ENCODE measurements at regions not wholly inside any gene's neighbourhood (a gene's known extent, or its start where the extent isn't known, plus 50 kb on each side); places are given as distances from the start of the nearest gene placed in this dataset.

GRCh38 chr13:102487330-102487729, 85.5 kb upstream of the FGF14 start:
- intact Hi-C loops (cut with DNase I; ENCODE audit: low total_unique reads) (no loop called here), in situ Hi-C loops (cut with MboI; ENCODE audit: low pct_ligation_motif_present in 1 of 4, low pct_unique_long_range_greater_than_20kb in 1 of 4, low sequenced_read_pairs in 3 of 4) (loop anchor here in 1 of 4 donors (10.0 kb wide), 1 partner anchor 57 kb away; no protein-coding TSS in a partner anchor)
- H3K4me1 ChIP-seq = no peaks in the 10 kb centered on the region
- no peak for DNase-seq
- no peaks in the 10 kb centered on the region for H3K36me3 ChIP-seq
- TF ChIP-seq CTCF (IDR thresholded peaks at IDR 0.05) = no peak
- no peak for TF ChIP-seq POLR2A (IDR thresholded peaks at IDR 0.05)
- TF ChIP-seq EP300 (IDR thresholded peaks at IDR 0.05; ENCODE audit: low read depth) = no peak
- TF ChIP-seq POLR2AphosphoS5 (IDR thresholded peaks at IDR 0.05) = no peak
- no peak overlapping the region for H3K27ac ChIP-seq
- no peaks in the 10 kb centered on the region for H3K27me3 ChIP-seq
- H3K9me3 ChIP-seq = no peaks in the 10 kb centered on the region
- WGBS, 2 donors (ENCODE audit: low coverage in 1 of 2) = 9 to 17% methylated on average over 2 of the region's 2 CpGs
- no peak overlapping the region for H3K4me3 ChIP-seq

GRCh38 chr13:102484329-102484728, 82.5 kb upstream of the FGF14 start:
- DNase-seq = no peak

GRCh38 chr13:102472650-102473049, 70.8 kb upstream of the FGF14 start:
- TF ChIP-seq CTCF (IDR thresholded peaks at IDR 0.05) = no peak
- TF ChIP-seq EP300 (IDR thresholded peaks at IDR 0.05; ENCODE audit: low read depth) = no peak
- no peak for TF ChIP-seq POLR2A (IDR thresholded peaks at IDR 0.05)
- no peak for TF ChIP-seq POLR2AphosphoS5 (IDR thresholded peaks at IDR 0.05)
- no peaks in the 10 kb centered on the region for H3K9me3 ChIP-seq
- in situ Hi-C loops (cut with MboI; ENCODE audit: low pct_ligation_motif_present in 1 of 4, low pct_unique_long_range_greater_than_20kb in 1 of 4, low sequenced_read_pairs in 3 of 4) (loop anchor here in 3 of 4 donors (25.0 kb wide), 1 partner anchor 535 kb away; no protein-coding TSS in a partner anchor), intact Hi-C loops (cut with DNase I; ENCODE audit: low total_unique reads) (no loop called here)
- H3K4me3 ChIP-seq = no peak overlapping the region
- H3K27me3 ChIP-seq = no peaks in the 10 kb centered on the region
- no peaks in the 10 kb centered on the region for H3K36me3 ChIP-seq
- no peaks in the 10 kb centered on the region for H3K4me1 ChIP-seq
- no peak overlapping the region for H3K27ac ChIP-seq
- DNase-seq = no peak

More at GRCh38 chr13:102484329-102484728, 82.5 kb upstream of the FGF14 start:
- TF ChIP-seq EP300 (IDR thresholded peaks at IDR 0.05; ENCODE audit: low read depth) (no peak), CTCF (IDR thresholded peaks at IDR 0.05) (no peak), POLR2A (IDR thresholded peaks at IDR 0.05) (no peak), POLR2AphosphoS5 (IDR thresholded peaks at IDR 0.05) (no peak)
- no peak overlapping the region for H3K27ac ChIP-seq
- H3K4me1 ChIP-seq = no peaks in the 10 kb centered on the region
- H3K27me3 ChIP-seq = no peaks in the 10 kb centered on the region
- no peaks in the 10 kb centered on the region for H3K9me3 ChIP-seq
- no peak overlapping the region for H3K4me3 ChIP-seq
- H3K36me3 ChIP-seq = no peaks in the 10 kb centered on the region
- in situ Hi-C loops (cut with MboI; ENCODE audit: low pct_ligation_motif_present in 1 of 4, low pct_unique_long_range_greater_than_20kb in 1 of 4, low sequenced_read_pairs in 3 of 4) = loop anchor here in 1 of 4 donors (10.0 kb wide), 1 partner anchor 60 kb away; no protein-coding TSS in a partner anchor
- intact Hi-C loops (cut with DNase I; ENCODE audit: low total_unique reads) = no loop called here
- WGBS, 2 donors (ENCODE audit: low coverage in 1 of 2) = 24 to 38% methylated on average over 1 to 2 of the region's 2 CpGs

GRCh38 chr13:102470283-102470917, 68.6 kb upstream of the FGF14 start:
- in situ Hi-C loops (cut with MboI; ENCODE audit: low pct_ligation_motif_present in 1 of 4, low pct_unique_long_range_greater_than_20kb in 1 of 4, low sequenced_read_pairs in 3 of 4) = loop anchor here in 3 of 4 donors (25.0 kb wide), 1 partner anchor 533 kb away; no protein-coding TSS in a partner anchor
- Histone ChIP-seq H3K27ac (no peak overlapping the region), H3K36me3 (no peaks in the 10 kb centered on the region), H3K27me3 (no peaks in the 10 kb centered on the region), H3K9me3 (no peaks in the 10 kb centered on the region), H3K4me1 (no peaks in the 10 kb centered on the region), H3K4me3 (no peak overlapping the region)
- TF ChIP-seq CTCF (IDR thresholded peaks at IDR 0.05) = no peak
- no peak for TF ChIP-seq EP300 (IDR thresholded peaks at IDR 0.05; ENCODE audit: low read depth)
- no peak for TF ChIP-seq POLR2AphosphoS5 (IDR thresholded peaks at IDR 0.05)
- TF ChIP-seq POLR2A (IDR thresholded peaks at IDR 0.05) = no peak
- 53 to 65% methylated on average over 3 of the region's 3 CpGs for WGBS, 2 donors (ENCODE audit: low coverage in 1 of 2)
- no peak for DNase-seq
- intact Hi-C loops (cut with DNase I; ENCODE audit: low total_unique reads) = no loop called here
